ENCODE measurements at regions not wholly inside any gene's neighbourhood (a gene's known extent, or its start where the extent isn't known, plus 50 kb on each side); places are given as distances from the start of the nearest gene placed in this dataset.

DNA sequence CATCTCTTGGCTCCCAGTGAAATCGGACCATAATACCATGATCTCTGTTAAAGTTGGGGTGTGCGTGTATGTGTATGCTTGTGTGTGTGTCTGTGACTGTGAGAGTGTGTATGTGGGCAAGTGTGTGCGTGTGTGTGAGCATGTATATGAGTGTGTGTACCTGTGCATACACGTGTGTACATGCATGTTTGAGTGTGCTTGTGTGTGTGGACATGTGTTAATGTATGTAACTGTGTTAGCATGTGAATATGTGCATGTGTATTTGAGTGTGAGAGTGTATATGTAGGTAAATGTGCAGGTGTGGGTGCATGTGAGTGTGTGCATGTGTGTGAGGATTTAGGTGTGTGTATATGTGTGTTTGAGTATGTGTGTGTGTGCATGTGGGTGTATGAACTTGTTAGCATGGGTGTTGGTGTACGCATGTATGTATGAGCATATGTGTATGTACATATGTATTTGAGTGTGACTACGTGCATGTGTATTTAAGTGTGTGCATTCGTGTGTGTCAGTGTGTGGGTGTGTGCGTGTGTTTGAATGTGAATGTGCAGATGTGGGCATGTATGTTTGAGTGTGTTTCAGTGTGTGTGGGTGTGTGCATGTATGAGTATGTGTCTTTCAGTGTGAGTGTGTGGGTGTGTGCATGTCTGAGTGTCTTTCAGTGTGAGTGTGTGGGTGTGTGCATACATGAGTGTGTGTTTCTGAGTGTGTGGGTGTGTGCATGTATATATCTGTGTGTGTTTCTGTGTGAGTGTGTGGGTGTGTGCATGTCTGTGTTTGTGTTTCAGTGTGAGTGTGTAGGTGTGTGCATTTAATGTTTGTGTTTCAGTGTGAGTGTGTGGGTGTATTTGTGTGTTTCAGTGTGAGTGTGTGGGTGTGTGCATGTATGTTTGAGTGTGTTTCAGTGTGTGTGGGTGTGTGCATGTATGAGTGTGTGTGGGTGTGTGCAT lies 183.2 kb downstream of the SOX9 start:
- no peak for ATAC-seq

DNA sequence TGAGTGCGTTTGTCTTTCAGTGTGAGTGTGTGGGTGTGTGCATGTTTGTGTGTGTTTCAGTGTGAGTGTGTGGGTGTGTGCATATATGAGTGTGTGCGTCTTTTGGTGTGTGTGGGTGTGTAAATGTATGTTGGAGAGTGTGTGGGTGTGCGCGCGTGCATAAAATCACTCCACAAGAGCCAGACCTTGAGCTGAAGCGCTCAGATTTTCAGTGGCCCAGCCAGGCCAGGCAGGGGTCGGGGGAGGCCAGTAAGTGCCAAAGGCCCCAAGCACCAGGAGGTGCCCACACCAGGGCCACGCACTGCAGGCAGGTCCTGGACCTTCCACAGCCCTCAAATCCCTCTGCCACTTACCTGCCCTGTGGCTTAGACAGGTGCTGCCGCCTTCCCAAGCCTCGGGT lies 184.0 kb downstream of the SOX9 start:
- no peak for ATAC-seq

DNA sequence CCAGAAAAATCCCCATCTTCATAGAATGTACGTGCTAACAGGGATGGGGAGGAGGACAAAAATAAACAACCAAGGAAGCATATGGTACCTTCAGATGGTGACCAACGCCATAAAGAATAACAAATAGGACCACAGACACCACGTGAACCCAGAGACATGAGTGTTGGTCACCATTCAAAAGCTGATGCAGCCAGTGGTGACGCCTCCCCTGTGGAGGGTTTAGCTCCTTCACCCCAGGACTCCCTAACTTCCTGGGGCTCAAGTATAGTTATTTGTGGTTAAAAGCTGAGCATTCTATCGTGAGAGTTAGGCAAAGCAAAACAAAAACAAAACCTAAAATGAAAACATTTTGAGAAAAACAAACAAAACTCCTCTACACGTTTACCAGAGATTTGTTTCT lies 184.7 kb downstream of the SOX9 start:
- ATAC-seq: no peak

DNA sequence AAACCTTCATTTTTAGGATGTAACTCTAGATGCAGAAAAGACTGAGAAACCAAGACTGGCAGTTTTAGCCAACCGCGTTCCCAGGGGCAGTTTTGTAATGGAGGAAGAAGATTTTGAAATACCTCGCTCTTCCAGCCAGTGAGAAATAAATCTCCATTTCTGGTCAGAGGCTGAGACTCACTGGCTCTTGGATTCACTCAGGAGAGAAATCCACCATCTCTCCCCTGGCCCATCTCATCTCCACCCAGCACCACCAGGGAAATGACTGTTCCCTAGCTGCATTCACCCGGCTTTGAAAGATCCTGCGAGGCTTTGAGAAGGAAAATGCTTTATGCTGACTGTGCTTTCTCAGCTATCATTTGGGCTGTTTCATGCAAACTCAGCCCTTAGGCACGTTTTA lies 185.2 kb downstream of the SOX9 start:
- no peak for ATAC-seq

DNA sequence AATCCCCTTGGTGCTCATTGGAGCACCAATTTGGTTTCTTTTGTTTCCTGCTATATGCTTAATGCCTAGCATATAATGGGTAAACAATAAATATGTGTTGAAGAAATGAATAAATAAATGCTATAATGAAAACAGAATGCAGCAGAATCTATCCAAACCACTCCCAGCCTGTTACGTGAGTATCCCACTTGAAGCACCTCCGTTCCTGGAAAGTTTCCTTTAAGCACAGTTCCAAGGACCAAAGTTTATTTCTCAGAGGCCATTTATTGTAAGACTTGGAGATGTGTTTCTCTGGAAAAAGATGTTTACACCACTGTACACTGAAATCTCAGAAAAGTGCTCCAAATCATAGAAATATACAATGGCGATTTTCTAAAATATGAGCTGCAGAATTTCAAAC lies 187.0 kb downstream of the SOX9 start:
- ATAC-seq: no peak

DNA sequence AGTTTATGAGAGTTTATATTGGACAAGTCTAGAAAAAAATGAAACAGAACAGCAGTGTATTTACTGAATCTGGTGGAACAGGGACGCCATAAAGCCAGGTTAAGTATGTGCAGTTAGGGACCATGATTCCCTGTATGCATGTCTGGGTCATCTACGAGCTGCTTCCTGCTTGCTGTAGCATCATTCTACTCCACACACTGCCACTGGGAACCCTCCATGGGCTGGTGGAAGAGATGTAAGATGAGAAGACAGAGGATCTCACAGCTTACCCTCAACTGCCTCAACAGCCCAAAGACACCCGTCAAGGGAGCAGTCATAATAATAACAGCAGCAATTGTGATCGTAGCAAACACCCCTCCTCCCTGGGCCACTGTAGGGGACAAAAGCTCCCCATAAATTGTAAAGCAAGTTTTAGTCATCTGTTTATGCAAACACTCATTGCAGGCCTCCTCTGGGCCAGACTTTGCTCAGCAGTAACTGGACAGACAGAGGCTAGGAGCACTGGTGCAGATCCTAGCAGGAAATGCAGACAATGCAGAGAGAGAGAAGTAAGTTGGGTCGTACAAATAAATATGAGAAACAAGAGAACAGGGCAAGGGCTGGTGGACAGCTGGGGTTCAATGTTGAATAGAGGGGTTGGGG lies 188.0 kb downstream of the SOX9 start:
- no peak for ATAC-seq

DNA sequence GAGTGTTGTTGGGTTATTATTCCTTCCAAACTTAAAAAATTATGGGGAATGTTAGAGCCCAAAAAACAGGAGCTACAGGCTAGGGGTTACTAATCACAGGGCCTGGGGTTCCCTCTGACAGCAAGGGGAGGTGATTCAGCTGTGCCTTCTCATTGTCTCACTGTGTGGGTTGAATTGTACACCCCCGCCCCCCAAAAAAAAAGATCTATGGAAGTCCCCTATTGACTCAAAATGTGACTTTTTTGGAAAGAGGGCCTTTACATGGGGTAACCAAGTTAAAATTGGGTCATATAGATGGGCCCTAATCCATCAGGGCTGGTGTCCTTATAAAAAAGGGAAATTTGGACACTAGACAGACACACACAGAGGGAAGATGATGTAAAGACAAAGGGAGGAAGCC lies 190.2 kb downstream of the SOX9 start:
- no peak for ATAC-seq

DNA sequence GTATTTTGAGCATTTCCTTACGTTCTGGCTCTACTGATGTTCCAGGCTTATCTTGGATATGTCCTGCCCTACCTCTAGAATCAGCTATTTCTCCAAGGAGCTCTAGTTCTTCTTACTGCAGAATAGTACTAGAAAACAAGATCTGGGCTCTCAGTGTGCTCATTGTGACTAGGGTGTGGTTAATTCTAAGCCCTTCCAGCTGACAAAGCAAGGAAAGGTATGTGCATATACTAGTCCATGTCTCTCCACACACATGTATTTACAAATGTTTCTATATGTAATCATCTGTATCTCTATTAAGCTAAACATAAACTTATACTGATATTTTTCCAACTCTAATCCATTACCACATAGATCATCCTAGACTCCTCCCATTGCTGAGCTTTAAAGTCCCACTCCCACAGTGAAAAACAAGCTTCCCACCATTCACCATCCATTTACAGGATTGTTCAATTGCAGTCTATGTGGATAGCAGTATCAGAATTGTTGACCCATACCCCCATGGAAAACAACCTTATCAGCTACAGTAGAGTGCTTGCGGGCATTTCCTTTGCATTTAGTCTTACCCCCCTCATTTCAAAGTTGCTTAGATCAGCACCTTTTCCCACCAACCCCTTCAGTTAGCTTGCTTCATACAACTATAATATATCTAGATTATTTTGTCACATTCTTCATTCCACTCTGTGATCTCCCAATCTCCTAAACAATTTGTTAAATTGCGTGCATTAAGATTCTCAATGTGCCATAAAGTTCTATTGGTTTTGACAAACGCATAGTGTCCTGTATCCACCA lies 194.5 kb downstream of the SOX9 start:
- peak; percentile 61 for ATAC-seq

DNA sequence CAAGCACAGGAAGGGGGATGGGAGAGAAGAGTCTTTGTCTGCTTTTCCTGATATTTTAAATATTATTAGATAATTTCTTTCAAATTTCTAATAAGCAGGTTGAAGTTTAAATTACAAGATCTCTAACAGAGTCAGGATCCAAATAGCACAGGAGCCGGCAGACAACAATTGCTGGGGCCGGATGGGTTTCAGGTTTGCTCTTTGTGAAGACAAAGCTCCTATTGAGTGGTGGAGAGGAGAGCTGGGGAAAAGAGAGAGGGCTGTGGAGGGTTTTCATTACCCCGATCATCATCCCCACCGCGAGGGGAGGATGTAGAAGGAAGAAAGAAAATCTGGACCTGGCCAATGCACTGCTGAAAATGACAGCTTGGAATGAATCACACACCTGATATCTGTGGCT lies 197.3 kb downstream of the SOX9 start:
- ATAC-seq: no peak

DNA sequence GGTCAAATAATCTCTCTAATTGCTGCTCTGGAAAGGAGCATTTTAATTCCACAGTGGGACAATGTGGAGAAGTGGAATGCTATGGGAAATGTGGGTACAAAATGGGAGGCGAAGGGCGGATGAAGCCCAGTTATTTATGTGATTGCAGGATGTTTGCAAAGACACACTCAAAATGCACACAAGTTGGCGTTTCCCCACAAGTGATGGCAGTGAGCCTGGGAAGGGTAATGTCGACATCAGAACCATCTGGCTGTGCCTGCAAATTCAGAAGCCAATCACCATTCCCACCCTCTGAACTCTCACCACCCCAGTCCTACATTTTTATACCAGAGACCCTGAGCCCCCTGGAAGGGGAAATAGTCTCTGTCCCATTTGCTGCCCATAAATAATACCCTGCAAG lies 201.1 kb downstream of the SOX9 start:
- no peak for ATAC-seq

DNA sequence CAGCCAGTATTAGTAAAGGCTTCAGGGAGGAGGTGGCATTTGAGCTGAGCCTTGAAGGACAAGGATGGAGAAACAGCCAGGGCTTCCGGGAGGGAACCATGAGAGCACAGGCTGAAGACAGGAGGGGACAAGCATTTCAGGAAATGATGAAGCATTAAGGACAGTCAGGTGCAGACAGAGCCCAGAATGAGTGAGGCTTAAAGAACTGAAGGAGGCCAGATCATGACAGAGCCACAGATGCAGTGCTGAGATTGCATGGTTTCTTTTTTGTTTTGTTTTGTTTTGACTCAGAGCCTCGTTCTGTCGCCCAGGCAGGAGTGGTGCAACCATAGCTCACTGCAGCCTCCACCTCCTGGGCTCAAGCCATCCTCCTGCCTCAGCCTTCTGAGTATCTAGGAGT lies 211.5 kb downstream of the SOX9 start:
- ATAC-seq: peak; percentile 50

DNA sequence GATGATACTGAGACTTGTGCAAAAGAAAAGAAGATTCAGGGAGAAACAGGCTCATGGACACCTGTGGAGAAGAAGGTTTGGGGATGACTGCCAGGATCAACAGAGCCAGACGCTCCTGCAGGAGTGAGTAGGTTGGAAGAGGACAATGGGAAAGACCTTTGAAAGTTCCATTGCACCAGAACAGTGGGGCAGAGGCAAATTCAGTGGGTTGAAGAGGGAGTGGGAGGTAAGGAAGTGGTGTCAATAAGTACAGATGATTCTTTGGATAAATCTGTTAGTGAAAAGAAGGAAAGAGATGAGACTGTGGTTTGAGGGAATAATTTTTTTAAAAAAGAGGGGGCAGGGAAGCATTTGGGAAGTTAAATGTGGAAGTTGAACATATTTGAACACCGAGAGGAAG lies 212.8 kb downstream of the SOX9 start:
- ATAC-seq: no peak

DNA sequence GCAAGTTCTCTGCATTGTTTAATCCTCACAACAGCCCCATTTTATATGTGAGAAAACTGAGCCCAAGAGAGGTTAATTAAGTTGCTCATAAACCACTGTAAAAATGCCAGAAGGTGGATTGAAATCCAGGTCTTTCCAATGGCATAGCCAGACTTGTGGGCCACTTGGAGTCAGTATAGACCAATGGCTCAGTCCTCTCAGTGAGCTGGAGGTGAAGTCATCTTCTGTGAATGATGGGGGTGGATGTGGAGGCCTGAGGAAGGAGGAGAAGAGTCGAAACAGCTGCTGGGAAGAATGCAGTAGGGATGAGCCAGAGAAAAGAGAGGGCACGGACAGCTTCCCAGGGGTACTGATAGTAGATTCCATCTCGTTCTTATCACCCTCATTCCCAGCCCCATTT lies 213.4 kb downstream of the SOX9 start:
- ATAC-seq: no peak

DNA sequence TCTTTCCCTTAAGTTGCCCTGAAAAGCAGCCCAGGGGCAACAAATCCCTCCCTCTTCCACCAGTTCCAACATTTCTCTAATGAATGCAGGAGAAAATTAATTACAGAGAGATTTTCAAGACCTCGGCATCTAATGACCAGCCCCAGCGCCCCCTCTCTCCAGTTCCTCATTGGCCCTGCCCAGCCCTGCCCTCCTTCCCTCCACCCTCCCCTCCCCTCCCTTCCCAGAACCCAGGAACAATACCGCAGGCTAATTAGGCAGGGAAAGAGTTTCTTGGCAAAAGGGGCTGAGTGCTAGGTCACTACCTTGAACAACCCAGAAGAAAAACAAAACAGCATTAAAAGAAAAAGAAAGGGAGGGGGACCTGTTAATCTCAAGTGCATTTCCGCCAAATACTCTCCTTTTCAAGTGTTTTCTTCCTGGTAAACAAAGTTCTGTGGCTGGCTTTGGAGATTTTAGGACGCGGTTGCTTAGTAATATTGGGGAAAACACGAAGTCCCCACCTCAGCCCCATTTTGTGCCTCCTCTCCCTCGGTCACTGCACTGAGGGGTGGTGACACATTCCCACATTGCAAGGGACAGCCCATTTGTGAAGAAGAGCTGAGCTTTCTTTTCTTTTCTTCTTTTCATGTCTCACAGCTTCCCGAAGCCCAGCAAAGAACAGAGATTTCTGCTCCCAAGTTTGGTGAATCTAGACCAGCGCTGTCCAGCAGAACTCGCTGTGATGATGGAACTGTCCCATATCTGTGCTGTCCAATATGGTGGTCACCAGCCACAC lies 215.4 kb downstream of the SOX9 start:
- no peak for ATAC-seq

DNA sequence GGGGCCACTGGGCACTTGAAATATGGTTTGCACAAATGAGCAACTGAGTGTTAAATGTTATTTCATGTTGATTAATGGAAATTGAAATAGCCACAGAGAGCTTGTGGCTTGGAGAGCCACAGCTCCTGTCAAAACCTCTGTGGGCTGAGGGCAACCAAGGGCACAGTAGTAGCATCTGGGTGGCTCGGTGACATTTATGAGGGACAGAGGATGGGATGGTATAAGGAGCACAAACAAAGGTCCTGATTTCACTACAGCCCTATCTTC lies 215.9 kb downstream of the SOX9 start:
- ATAC-seq: no peak

DNA sequence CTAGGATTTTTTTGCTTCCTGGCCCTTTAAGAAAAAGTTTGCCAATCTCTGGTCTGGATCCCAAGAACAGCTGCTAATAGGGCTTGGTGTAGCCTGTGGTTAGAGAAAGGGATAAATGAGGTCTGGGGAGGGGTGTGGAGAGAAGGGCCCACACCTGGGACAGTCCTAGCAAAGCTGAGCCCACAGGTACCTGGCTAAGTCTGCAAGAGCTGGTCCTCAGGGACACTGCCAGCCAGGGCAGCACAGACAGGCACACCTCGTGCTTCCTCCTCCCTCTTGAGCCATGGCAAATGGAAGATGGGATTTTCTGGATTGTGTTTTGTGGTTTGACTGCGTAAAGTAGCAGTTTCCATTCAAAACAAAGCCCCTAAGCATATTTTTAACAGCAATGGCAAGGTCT lies 217.5 kb downstream of the SOX9 start:
- ATAC-seq: no peak

DNA sequence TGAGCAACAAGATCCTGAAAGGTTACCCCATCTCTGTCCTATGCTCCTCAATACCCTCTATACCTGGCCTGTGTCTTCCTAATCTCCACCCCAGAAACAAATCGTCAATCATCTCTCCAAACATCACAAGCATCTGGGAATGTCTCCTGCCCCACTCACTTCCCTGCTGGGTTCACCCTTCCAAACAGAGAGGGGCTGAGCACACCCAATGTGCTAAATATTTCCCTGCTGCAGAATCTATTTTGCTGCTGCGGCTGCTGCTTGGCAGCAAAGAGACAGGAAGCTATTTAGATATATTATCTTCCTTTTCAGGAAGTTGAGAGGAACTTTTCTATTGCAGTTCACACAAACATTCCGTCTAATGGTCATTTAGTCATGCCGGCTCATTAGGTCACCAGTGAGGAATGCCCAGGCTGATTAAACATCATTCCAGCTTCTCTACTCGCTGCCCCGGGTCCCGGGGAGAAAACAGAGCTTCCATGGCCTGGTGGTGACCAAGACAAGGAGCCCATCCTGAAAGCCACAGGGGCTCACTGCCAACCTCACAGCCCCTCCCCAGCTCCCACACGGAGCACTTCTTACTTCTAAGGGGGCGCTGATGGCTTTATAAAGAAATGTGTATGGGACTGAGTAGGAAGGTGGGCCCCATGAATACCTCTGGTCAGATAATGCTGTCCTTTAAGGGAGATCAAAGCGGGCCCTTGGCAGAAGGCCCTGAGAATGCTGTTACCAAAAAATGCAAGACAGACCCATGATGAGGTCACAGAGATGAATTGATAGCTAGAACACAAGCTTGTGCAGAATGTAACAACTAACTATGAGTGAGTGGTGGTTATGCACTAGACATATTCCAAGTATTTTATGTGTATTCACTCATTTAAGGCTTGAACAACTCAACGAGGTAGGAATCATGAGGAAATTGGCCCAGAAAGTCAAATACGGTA lies 218.3 kb downstream of the SOX9 start:
- ATAC-seq: peak; percentile 49

DNA sequence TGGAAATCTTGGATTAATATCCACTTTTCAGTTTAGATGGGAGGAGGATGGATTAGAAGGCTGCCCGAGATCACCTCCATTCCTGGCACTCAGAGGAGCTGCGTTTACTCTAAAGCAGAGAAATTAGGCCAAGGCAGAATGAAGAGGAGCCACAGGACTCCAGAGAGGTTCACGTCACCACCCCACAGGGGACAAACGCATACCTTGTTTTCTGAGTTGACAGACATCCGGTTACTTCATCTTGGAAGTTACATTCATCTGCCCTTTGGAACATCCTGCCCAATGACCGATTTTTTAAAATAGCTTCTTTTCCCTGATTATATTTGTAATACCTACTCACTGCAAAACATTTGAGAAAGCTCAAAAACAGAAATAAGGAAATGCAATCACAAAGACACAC lies 220.0 kb downstream of the SOX9 start:
- no peak for ATAC-seq

DNA sequence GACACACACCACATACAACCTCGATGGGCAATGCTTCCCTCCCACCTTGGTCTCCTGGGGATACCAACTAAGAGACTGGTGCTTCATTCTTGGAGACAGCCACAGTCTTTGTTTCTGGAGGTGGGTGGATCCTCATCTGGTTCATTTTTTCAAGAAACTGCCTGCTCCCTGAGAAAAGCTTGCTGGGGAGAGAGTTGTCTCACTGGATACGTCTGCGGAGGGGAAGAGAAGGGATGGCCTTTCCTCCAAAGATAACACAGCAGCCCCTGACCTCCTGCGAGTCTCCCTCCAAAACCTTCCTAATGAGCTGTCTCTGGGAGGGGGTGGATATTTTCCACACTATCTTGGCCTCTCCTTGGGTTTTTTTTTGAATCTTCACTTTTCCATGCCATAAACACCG lies 221.2 kb downstream of the SOX9 start:
- ATAC-seq: no peak

DNA sequence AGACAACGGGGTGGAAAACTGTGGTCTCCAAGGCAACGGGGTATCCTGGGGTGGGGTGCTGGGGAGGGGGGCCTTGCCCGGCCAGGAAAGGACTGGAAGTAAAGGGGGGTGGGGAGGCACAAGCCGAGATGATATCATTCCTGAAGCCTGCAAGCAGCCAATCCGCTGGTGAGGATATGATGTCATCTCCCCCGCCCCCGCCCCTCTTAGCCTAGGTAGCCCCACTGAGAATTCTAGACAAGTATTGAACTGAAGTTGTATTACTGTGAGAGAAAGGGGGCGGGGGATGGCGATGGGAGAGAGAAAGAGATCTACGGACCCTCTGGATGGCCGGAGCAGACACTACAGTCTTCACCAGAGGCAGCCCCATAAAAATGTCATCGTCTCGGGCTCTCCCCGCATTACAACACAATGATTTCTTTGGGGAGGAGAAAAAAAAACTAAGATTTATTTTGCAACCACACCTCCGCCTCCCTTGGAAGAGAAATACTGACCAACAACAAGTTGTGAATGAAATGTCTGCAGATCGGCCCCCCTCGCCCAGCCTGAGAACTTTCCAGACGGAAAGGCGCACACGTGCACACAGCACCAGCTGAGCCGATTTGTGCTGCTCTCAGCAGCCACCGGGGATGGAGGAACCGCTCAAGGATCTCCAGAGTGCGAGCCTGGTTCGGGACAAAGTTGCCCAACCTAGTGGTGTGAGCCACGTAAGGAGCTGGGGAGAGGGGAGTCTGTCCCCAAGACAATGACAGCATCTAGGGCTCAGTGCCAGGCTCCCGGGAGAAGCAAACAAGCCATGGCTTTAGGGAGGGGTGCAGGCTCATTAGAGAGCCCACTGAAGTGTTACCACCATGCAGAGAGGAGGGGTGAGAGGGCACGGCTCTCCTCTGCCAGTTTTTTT lies 222.1 kb downstream of the SOX9 start:
- ATAC-seq: no peak

DNA sequence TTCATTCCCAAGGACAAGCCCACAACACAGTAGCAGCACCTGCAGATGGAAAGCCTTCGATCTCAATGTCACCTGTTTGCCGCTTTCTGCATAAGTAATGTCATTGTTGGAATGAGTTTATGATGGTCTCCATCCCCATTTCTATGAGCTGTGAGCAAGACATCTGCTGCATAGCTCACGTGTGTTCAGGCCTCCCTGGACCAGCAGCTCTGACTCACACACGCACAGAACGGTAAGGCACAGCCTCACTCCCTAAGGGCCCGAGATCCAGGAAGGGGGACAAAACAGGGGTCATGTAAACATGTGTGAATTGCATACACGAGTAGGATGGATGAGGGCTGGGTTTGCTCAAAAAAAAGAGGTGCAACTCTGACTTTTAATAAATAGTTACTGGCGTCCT lies 223.1 kb downstream of the SOX9 start:
- no peak for ATAC-seq
